NCI-H524 (cell line): ENCODE measurements at regions not wholly inside any gene's neighbourhood (a gene's known extent, or its start where the extent isn't known, plus 50 kb on each side); places are given as distances from the start of the nearest gene placed in this dataset.

Experiments
- DNase-seq, 2 experiments: peaks; one replicate each; lab custom pipeline; 2025; lab: John Stamatoyannopoulos, UW

DNA sequence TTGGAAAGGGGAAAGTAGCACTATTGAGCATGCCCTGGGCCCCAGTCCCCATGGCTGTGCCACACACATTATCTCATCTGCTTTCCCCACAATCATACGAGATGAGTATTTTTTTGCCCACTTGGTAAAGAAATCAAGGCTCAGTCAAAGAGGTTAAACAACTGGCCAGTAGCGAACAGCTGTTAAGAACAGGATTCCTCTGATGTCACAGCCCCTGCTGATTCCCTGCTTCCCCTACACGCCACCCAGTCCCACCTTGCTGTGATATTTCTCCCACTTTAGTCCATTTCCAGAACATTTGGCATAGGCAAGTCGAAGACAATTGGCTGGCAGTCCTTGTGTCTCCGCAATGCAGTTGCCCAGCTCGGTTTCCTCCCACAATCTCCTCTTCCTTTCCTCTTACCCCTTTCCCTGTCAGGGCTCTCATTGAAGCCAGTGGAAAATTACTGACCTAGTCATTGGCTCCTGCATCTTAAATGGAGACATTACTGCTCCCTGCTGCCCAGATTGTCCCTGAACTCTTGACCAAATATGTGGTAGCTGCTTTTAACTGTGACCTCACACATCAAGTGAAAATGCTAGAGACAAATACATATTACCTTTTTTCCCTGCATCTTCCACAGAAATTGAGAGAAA lies 56.5 kb upstream of the EEPD1 start:
- no peak for DNase-seq

DNA sequence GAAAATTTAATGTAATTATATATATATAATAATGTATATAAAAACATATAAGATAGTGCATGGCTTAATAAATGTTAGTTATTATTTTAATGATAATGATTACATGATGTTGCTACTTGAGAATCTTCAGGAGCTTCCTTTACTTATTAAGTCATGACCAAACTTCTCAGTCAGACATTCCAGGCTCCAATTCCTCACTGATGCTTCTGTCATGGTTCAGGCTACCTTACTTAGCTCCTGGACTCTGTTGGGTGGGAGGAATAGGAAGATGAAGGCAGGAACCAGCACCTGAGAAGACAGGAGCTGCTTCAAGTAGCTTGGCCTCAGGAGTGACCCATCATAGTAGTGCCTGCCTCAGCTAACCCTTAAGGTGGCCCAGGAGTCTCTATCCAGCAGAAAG lies 55.0 kb upstream of the EEPD1 start:
- no peak for DNase-seq

DNA sequence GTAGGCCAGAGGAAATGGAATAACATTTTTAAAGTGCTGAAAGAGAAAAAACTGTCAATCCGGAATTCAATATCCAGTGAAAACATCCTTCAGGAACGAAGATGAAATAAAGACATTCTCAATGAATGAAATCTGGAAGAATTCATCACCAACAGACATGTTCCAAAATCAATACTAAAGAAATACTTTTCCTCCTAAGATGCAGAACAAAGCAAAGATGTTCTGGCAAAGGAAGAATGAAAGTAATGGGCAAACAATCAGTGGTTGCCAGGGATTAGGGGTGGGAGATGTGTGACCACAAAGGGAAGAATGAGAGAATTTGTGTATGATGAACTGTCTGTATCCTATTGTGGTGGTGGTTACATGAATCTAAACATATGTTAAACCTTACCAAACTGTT lies 52.8 kb upstream of the EEPD1 start:
- DNase-seq: no peak

DNA sequence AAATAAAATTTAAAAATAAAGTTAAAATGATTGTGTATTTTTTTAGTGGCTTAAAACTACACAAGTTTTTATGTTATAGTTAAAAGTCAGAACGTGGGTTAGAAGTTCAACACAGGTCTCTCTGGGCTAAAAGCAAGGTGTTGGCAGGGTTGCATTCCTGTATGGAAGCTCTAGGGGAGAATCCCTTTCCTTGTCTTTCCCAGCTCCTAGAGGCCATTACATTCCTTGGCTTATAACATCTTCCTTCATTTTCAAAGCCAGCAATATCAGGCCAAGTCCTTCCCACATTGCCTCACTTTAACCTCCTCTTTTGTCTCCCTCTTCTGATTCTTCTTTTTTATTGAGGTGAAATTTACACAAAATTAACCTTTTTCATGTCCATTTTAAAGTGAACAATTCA lies 52.4 kb upstream of the EEPD1 start:
- DNase-seq: no peak
